CD8-positive, alpha-beta memory T cell (primary cell): ENCODE measurements at regions not wholly inside any gene's neighbourhood (a gene's known extent, or its start where the extent isn't known, plus 50 kb on each side); places are given as distances from the start of the nearest gene placed in this dataset.
"Not testable (repeated sequence)": the region's sequence is repeated elsewhere in the genome, so short reads cannot be mapped to it uniquely, and the experiment has no call there.

Experiments
- CTCF ChIA-PET: fragments of 350-600 bp; sonication (Branson Sonifier 250); formaldehyde crosslinking; loops from one replicate; lab custom pipeline; 2021; ENCODE audit warnings: antibody characterized with exemption; lab: Charles Lee
- POLR2A ChIA-PET: fragments of 350-600 bp; sonication (Branson Sonifier 250); formaldehyde crosslinking; loops from one replicate; lab custom pipeline; 2021; ENCODE audit warnings: antibody characterized with exemption; lab: Charles Lee
- DNase-seq, 5 donors: peaks; one replicate each; pipeline versions ENCODE4 v3.0.0 to v3.0.0-alpha.2; 2020 to 2022; ENCODE audit warnings: mixed read lengths in 1 of 5
- H3K27ac ChIP-seq: one replicate; pipeline ENCODE4 v1.7.0; 2013; ENCODE audit warnings: low read depth, mild to moderate bottlenecking, low read length, moderate library complexity
- H3K27me3 ChIP-seq: 2 replicates; pipeline ENCODE4 v1.7.0; 2013; ENCODE audit warnings: low read length, mild to moderate bottlenecking; ENCODE audit not compliant: insufficient read depth, poor library complexity, severe bottlenecking
- H3K36me3 ChIP-seq: 2 replicates; pipeline ENCODE4 v1.7.0; 2013; ENCODE audit warnings: mild to moderate bottlenecking, low read length, moderate library complexity; ENCODE audit not compliant: insufficient read depth
- H3K4me1 ChIP-seq: 2 replicates; pipeline ENCODE4 v1.7.0; 2013; ENCODE audit warnings: mild to moderate bottlenecking, low read length, moderate library complexity; ENCODE audit not compliant: insufficient read depth
- H3K4me3 ChIP-seq: 2 replicates; pipeline ENCODE4 v1.7.0; 2013; ENCODE audit warnings: mild to moderate bottlenecking, low read length
- H3K9me3 ChIP-seq: 2 replicates; pipeline ENCODE4 v1.7.0; 2013; ENCODE audit warnings: mild to moderate bottlenecking, low read length
- H3K27ac Mint-ChIP-seq, 8 donors: one replicate each; pipeline ENCODE4 v1.8.0; 2020 to 2021; ENCODE audit warnings: mixed read lengths in 8 of 8, mild to moderate bottlenecking in 6 of 8, inconsistent platforms in 3 of 8, moderate library complexity in 3 of 8
- H3K27me3 Mint-ChIP-seq, 2 donors: one replicate each; pipeline ENCODE4 v1.8.0; 2020 to 2021; ENCODE audit warnings: mixed read lengths in 2 of 2, mild to moderate bottlenecking in 1 of 2, moderate library complexity in 1 of 2
- H3K36me3 Mint-ChIP-seq, 3 donors: one replicate each; pipeline ENCODE4 v1.8.0; 2020 to 2021; ENCODE audit warnings: mixed read lengths in 3 of 3, inconsistent platforms in 1 of 3, mild to moderate bottlenecking in 1 of 3
- H3K4me1 Mint-ChIP-seq, 3 donors: one replicate each; pipeline ENCODE4 v1.8.0; 2020 to 2021; ENCODE audit warnings: mixed read lengths in 3 of 3, inconsistent platforms in 1 of 3, mild to moderate bottlenecking in 1 of 3
- H3K4me3 Mint-ChIP-seq, 7 donors: one replicate each; pipeline ENCODE4 v1.8.0; 2020 to 2021; ENCODE audit warnings: mixed read lengths in 7 of 7, mild to moderate bottlenecking in 6 of 7, moderate library complexity in 4 of 7, inconsistent platforms in 2 of 7
- H3K9me3 Mint-ChIP-seq, 5 donors: one replicate each; pipeline ENCODE4 v1.8.0; 2020 to 2022; ENCODE audit warnings: mixed read lengths in 5 of 5, mild to moderate bottlenecking in 3 of 5, moderate library complexity in 2 of 5, inconsistent platforms in 1 of 5

GRCh38 chr3:162721736-162722135, 1225.1 kb downstream of the OTOL1 start:
- Mint-ChIP-seq H3K4me3 (no peak overlapping the region), H3K4me1 (no peaks in the 10 kb centered on the region), H3K9me3 (peaks cover 0 to 3% (median 2%) of the 10 kb centered on the region in 5 donors), H3K27me3 (no peaks in the 10 kb centered on the region), H3K36me3 (no peaks in the 10 kb centered on the region), H3K27ac (no peak overlapping the region)
- CTCF ChIA-PET, result no interaction called here
- POLR2A ChIA-PET, result no interaction called here
- no peak for DNase-seq
- no peaks in the 10 kb centered on the region for H3K9me3 ChIP-seq
- H3K27ac ChIP-seq, result no peak overlapping the region
- no peaks in the 10 kb centered on the region for H3K4me1 ChIP-seq
- H3K27me3 ChIP-seq, result no peaks in the 10 kb centered on the region
- H3K4me3 ChIP-seq, result no peak overlapping the region
- H3K36me3 ChIP-seq, result no peaks in the 10 kb centered on the region

GRCh38 chr3:162722337-162722736, 1225.7 kb downstream of the OTOL1 start:
- ChIA-PET POLR2A (no interaction called here), CTCF (no interaction called here)
- Histone ChIP-seq H3K27me3 (no peaks in the 10 kb centered on the region), H3K36me3 (no peaks in the 10 kb centered on the region), H3K4me1 (no peaks in the 10 kb centered on the region), H3K4me3 (no peak overlapping the region), H3K9me3 (no peaks in the 10 kb centered on the region), H3K27ac (no peak overlapping the region)
- Mint-ChIP-seq H3K27me3 (no peaks in the 10 kb centered on the region), H3K9me3 (peaks cover 0 to 4% (median 2%) of the 10 kb centered on the region in 5 donors), H3K4me3 (no peak overlapping the region), H3K36me3 (no peaks in the 10 kb centered on the region), H3K27ac (no peak overlapping the region), H3K4me1 (no peaks in the 10 kb centered on the region)
- DNase-seq, result no peak

GRCh38 chr3:162722796-162723195, 1226.2 kb downstream of the OTOL1 start:
- DNase-seq, CTCF ChIA-PET, H3K4me1 ChIP-seq, H3K9me3 Mint-ChIP-seq, H3K27ac ChIP-seq, H3K4me1 Mint-ChIP-seq, H3K27me3 ChIP-seq, H3K27me3 Mint-ChIP-seq, H3K27ac Mint-ChIP-seq, H3K36me3 Mint-ChIP-seq, H3K36me3 ChIP-seq, POLR2A ChIA-PET, H3K4me3 ChIP-seq, H3K4me3 Mint-ChIP-seq, H3K9me3 ChIP-seq: not testable (repeated sequence)

GRCh38 chr3:162729686-162730085, 1233.1 kb downstream of the OTOL1 start:
- no peaks in the 10 kb centered on the region for H3K27me3 Mint-ChIP-seq
- CTCF ChIA-PET, result no interaction called here
- H3K27ac ChIP-seq, result no peak overlapping the region

GRCh38 chr3:162731961-162732360, 1235.4 kb downstream of the OTOL1 start:
- H3K4me3 ChIP-seq, H3K4me1 Mint-ChIP-seq, POLR2A ChIA-PET, DNase-seq, H3K9me3 ChIP-seq, H3K27ac ChIP-seq, H3K4me1 ChIP-seq, H3K27me3 Mint-ChIP-seq, H3K36me3 ChIP-seq, H3K36me3 Mint-ChIP-seq, CTCF ChIA-PET, H3K4me3 Mint-ChIP-seq, H3K27me3 ChIP-seq: not testable (repeated sequence)
- H3K27ac Mint-ChIP-seq, result peak overlapping the region in 1 of 8 donors; percentile 4
- peaks cover 5 to 24% (median 12%) of the 10 kb centered on the region in 5 donors for H3K9me3 Mint-ChIP-seq

More at GRCh38 chr3:162729686-162730085, 1233.1 kb downstream of the OTOL1 start:
- H3K4me1 Mint-ChIP-seq, result no peaks in the 10 kb centered on the region
- Histone ChIP-seq H3K4me3 (no peak overlapping the region), H3K9me3 (no peaks in the 10 kb centered on the region), H3K27me3 (no peaks in the 10 kb centered on the region), H3K4me1 (no peaks in the 10 kb centered on the region), H3K36me3 (no peaks in the 10 kb centered on the region)
- no peaks in the 10 kb centered on the region for H3K36me3 Mint-ChIP-seq
- DNase-seq, result no peak
- H3K4me3 Mint-ChIP-seq, result no peak overlapping the region
- POLR2A ChIA-PET, result no interaction called here
- no peak overlapping the region for H3K27ac Mint-ChIP-seq
- H3K9me3 Mint-ChIP-seq, result peaks cover 5 to 28% (median 16%) of the 10 kb centered on the region in 5 donors

- Mint-ChIP-seq H3K4me1 (no peaks in the 10 kb centered on the region), H3K9me3 (peaks cover 0 to 12% (median 8%) of the 10 kb centered on the region in 5 donors), H3K27ac (no peak overlapping the region), H3K4me3 (no peak overlapping the region), H3K36me3 (no peaks in the 10 kb centered on the region), H3K27me3 (no peaks in the 10 kb centered on the region)
- ChIA-PET CTCF (no interaction called here), POLR2A (no interaction called here)
- no peaks in the 10 kb centered on the region for H3K9me3 ChIP-seq
- DNase-seq, result no peak
- no peaks in the 10 kb centered on the region for H3K4me1 ChIP-seq
- H3K36me3 ChIP-seq, result no peaks in the 10 kb centered on the region
- no peak overlapping the region for H3K27ac ChIP-seq
- H3K27me3 ChIP-seq, result no peaks in the 10 kb centered on the region
- no peak overlapping the region for H3K4me3 ChIP-seq
These were observed 1242.2 kb downstream of the OTOL1 start for GRCh38 chr3:162738784-162739183.

- no peaks in the 10 kb centered on the region for H3K36me3 Mint-ChIP-seq
- no peak overlapping the region for H3K27ac ChIP-seq
- peak overlapping the region in 1 of 8 donors; percentile 6 for H3K27ac Mint-ChIP-seq
- no peak overlapping the region for H3K4me3 ChIP-seq
- H3K27me3 ChIP-seq, result no peaks in the 10 kb centered on the region
- no peak overlapping the region for H3K4me3 Mint-ChIP-seq
- H3K4me1 ChIP-seq, result no peaks in the 10 kb centered on the region
- no peaks in the 10 kb centered on the region for H3K27me3 Mint-ChIP-seq
- POLR2A ChIA-PET, result no interaction called here
- H3K9me3 Mint-ChIP-seq, result peaks cover 0 to 14% (median 6%) of the 10 kb centered on the region in 5 donors
- H3K9me3 ChIP-seq, result no peaks in the 10 kb centered on the region
- no peaks in the 10 kb centered on the region for H3K4me1 Mint-ChIP-seq
- no peaks in the 10 kb centered on the region for H3K36me3 ChIP-seq
- no peak for DNase-seq
- CTCF ChIA-PET, result no interaction called here
These were observed 1244.5 kb downstream of the OTOL1 start for GRCh38 chr3:162740941-162741596.

GRCh38 chr3:162742159-162742717, 1245.6 kb downstream of the OTOL1 start:
- no peaks in the 10 kb centered on the region for H3K4me1 Mint-ChIP-seq
- Histone ChIP-seq H3K4me1 (no peaks in the 10 kb centered on the region), H3K27me3 (no peaks in the 10 kb centered on the region), H3K4me3 (no peak overlapping the region), H3K9me3 (no peaks in the 10 kb centered on the region), H3K36me3 (no peaks in the 10 kb centered on the region), H3K27ac (no peak overlapping the region)
- POLR2A ChIA-PET, result no interaction called here
- H3K27ac Mint-ChIP-seq, result no peak overlapping the region
- CTCF ChIA-PET, result no interaction called here
- peaks cover 0 to 12% (median 10%) of the 10 kb centered on the region in 5 donors for H3K9me3 Mint-ChIP-seq
- no peaks in the 10 kb centered on the region for H3K27me3 Mint-ChIP-seq
- no peaks in the 10 kb centered on the region for H3K36me3 Mint-ChIP-seq
- H3K4me3 Mint-ChIP-seq, result no peak overlapping the region
- DNase-seq, result no peak
